Stomach (tissue), 8 donors: ENCODE measurements at regions not wholly inside any gene's neighbourhood (a gene's known extent, or its start where the extent isn't known, plus 50 kb on each side); places are given as distances from the start of the nearest gene placed in this dataset.

ENCODE experiments used
- DNase-seq, 2 donors: peaks; one replicate each; pipeline versions ENCODE4 v3.0.0 to v3.0.0-alpha.2; 2013 to 2019
- H3K27ac ChIP-seq, 5 donors: fragments of 200-600 bp in 4 of 5; sonication (generic) in 4 of 5; one replicate each; pipeline ENCODE4 v1.5.1; 2013 to 2019; ENCODE audit warnings: mild to moderate bottlenecking in 1 of 5, moderate library complexity in 1 of 5
- H3K27me3 ChIP-seq, 3 donors: fragments of 200-600 bp; sonication (generic); one replicate each; pipeline ENCODE4 v1.5.1; 2017 to 2019; ENCODE audit warnings: mixed run types in 1 of 3
- H3K36me3 ChIP-seq, 4 donors: fragments of 200-600 bp; sonication (generic); 1 replicate in 3 of 4; 2 replicates in 1 of 4; pipeline ENCODE4 v1.5.1; 2016 to 2019
- H3K4me1 ChIP-seq, 4 donors: fragments of 200-600 bp; sonication (generic); one replicate each; pipeline ENCODE4 v1.5.1; 2016 to 2019
- H3K4me3 ChIP-seq, 4 donors: fragments of 200-600 bp; sonication (generic) in 3 of 4; one replicate each; pipeline ENCODE4 v1.5.1; 2016 to 2019; ENCODE audit warnings: mild to moderate bottlenecking in 1 of 4
- H3K9me3 ChIP-seq, 4 donors: fragments of 200-600 bp; sonication (generic); one replicate each; pipeline ENCODE4 v1.5.1; 2016 to 2019
- EP300 ChIP-seq: sonication (generic); formaldehyde crosslinking; IDR thresholded peaks from one replicate; pipeline ENCODE4 v1.6.1; 2017; ENCODE audit warnings: antibody characterized with exemption
- POLR2A ChIP-seq, 4 donors: fragments of 450-650 bp; IDR thresholded peaks; one replicate each; pipeline ENCODE4 v1.6.1; 2016; ENCODE audit warnings: antibody characterized with exemption in 4 of 4, control low read depth in 2 of 4, mild to moderate bottlenecking in 1 of 4, moderate library complexity in 1 of 4
- POLR2AphosphoS5 ChIP-seq, 3 donors: sonication (generic); formaldehyde crosslinking; IDR thresholded peaks; one replicate each; pipeline ENCODE4 v1.6.1; 2016; ENCODE audit warnings: antibody characterized with exemption in 3 of 3
- WGBS, 5 donors: extraction: QIAGEN DNeasy Blood & Tissue Kit in 3 of 5; methylation state at CpG; one replicate each; pipeline versions ENCODE4 v1.1.5 to v1.1.7; 2013 to 2018; 5-methylcytosine and 5-hydroxymethylcytosine counted together
- intact Hi-C: fragments of 100-400 bp; cut with DNase I; formaldehyde crosslinking; loops from one replicate; pipeline ENCODE4 v1.15.1; 2023; ENCODE audit warnings: low total_unique reads
- TF ChIP-seq, protein P1 (sequence below), 7 experiments: fragments of 450-650 bp in 4 of 7; fragments of 200-600 bp in 3 of 7; sonication (generic) in 3 of 7; IDR thresholded peaks; one replicate each; pipeline ENCODE4 v1.5.1; 2016 to 2019; ENCODE audit warnings: antibody characterized with exemption in 7 of 7, control low read depth in 2 of 7, mild to moderate bottlenecking in 1 of 7
- donor health status: healthy with polysubstance abuse.
- donor health status: Bipolar disorder and iron deficiency.
- donor health status: healthy.

DNA sequence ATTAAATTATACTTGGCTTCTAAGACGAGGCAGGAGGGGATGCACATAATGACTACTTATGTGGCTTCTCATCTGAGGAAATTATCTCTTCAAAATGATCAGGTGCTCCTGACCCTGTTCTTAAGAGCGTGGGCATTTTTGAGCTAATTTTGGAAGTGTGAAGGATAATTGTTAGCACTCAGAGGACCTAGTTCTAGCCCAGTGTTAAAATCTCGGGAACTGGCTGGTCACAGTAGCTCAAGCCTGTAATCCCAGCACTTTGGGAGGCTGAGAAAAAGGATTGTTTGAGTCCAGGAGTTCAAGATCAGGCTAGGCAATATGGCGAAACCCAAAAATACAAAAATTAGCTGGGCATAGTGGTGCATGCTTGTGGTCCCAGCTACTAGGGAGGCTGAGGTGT, 103.0 kb upstream of the DHX40 start:
- 86 to 93% (median 90%) methylated on average over 4 of the region's 4 CpGs for WGBS, 5 donors
- intact Hi-C loops = no loop called here
- no peaks in the 10 kb centered on the region for H3K9me3 ChIP-seq
- TF ChIP-seq, protein P1, sequence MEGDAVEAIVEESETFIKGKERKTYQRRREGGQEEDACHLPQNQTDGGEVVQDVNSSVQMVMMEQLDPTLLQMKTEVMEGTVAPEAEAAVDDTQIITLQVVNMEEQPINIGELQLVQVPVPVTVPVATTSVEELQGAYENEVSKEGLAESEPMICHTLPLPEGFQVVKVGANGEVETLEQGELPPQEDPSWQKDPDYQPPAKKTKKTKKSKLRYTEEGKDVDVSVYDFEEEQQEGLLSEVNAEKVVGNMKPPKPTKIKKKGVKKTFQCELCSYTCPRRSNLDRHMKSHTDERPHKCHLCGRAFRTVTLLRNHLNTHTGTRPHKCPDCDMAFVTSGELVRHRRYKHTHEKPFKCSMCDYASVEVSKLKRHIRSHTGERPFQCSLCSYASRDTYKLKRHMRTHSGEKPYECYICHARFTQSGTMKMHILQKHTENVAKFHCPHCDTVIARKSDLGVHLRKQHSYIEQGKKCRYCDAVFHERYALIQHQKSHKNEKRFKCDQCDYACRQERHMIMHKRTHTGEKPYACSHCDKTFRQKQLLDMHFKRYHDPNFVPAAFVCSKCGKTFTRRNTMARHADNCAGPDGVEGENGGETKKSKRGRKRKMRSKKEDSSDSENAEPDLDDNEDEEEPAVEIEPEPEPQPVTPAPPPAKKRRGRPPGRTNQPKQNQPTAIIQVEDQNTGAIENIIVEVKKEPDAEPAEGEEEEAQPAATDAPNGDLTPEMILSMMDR (IDR thresholded peaks at IDR 0.05) = no peak
- DNase-seq = no peak
- H3K4me1 ChIP-seq = peaks cover 0 to 8% (median 4%) of the 10 kb centered on the region in 4 donors
- H3K27ac ChIP-seq = no peak overlapping the region
- no peak overlapping the region for H3K4me3 ChIP-seq
- no peaks in the 10 kb centered on the region for H3K27me3 ChIP-seq
- H3K36me3 ChIP-seq = no peaks in the 10 kb centered on the region

DNA sequence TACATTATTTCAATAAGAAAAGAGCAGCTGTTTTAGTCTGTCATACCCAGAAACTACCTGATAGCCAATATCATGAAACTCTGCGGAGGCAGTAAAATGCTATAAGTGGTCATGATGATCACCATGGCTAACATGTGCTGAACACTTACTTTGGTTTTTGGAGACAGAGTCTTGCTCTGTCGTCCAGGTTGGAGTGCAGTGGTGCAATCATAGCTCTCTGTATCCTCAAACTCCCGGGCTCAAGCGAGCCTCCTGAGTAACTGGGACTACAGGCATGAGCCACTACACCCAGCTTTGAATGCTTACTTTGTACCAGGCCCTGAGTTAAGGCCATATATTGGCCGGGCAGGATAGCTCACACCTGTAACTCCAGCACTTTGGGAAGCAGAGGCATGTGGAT, 101.2 kb upstream of the DHX40 start:
- intact Hi-C loops = no loop called here
- H3K27ac ChIP-seq = no peak overlapping the region
- TF ChIP-seq EP300 = no peak
- no peak for TF ChIP-seq POLR2AphosphoS5 (IDR thresholded peaks at IDR 0.05)
- TF ChIP-seq, protein P1 (IDR thresholded peaks at IDR 0.05) = no peak
- no peak for TF ChIP-seq POLR2A (IDR thresholded peaks at IDR 0.05)
- DNase-seq = no peak
- peaks cover 0 to 8% (median 4%) of the 10 kb centered on the region in 4 donors for H3K4me1 ChIP-seq
- no peaks in the 10 kb centered on the region for H3K27me3 ChIP-seq
- no peaks in the 10 kb centered on the region for H3K9me3 ChIP-seq
- no peaks in the 10 kb centered on the region for H3K36me3 ChIP-seq
- WGBS, 5 donors = 87 to 94% (median 92%) methylated on average over 5 of the region's 5 CpGs
- H3K4me3 ChIP-seq = no peak overlapping the region

DNA sequence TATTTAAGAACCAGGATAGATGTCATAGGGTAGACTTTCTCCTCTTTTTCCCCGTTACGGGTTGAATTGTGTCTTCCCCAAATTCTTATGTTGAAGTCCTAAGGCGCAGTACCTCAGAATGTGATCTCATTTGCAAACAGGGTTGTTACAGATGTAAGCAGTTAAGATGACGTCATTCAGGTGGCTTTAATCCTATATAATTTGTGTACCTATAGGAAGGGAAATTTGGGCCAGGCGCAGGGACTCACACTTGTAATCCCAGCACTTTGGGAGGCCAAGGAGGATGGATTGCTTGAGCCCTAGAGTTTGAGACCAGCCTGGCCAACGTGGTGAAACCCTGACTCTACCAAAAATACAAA, 99.5 kb upstream of the DHX40 start:
- no peaks in the 10 kb centered on the region for H3K9me3 ChIP-seq
- TF ChIP-seq POLR2AphosphoS5 (IDR thresholded peaks at IDR 0.05) (no peak), EP300 (no peak), POLR2A (IDR thresholded peaks at IDR 0.05) (no peak)
- TF ChIP-seq, protein P1 (IDR thresholded peaks at IDR 0.05) = no peak
- no peak for DNase-seq
- no peaks in the 10 kb centered on the region for H3K27me3 ChIP-seq
- WGBS, 5 donors = 78 to 93% (median 84%) methylated on average over 6 of the region's 6 CpGs
- no peaks in the 10 kb centered on the region for H3K36me3 ChIP-seq
- H3K27ac ChIP-seq = no peak overlapping the region
- intact Hi-C loops = no loop called here
- H3K4me3 ChIP-seq = no peak overlapping the region
- H3K4me1 ChIP-seq = peaks cover 0 to 8% (median 4%) of the 10 kb centered on the region in 4 donors

DNA sequence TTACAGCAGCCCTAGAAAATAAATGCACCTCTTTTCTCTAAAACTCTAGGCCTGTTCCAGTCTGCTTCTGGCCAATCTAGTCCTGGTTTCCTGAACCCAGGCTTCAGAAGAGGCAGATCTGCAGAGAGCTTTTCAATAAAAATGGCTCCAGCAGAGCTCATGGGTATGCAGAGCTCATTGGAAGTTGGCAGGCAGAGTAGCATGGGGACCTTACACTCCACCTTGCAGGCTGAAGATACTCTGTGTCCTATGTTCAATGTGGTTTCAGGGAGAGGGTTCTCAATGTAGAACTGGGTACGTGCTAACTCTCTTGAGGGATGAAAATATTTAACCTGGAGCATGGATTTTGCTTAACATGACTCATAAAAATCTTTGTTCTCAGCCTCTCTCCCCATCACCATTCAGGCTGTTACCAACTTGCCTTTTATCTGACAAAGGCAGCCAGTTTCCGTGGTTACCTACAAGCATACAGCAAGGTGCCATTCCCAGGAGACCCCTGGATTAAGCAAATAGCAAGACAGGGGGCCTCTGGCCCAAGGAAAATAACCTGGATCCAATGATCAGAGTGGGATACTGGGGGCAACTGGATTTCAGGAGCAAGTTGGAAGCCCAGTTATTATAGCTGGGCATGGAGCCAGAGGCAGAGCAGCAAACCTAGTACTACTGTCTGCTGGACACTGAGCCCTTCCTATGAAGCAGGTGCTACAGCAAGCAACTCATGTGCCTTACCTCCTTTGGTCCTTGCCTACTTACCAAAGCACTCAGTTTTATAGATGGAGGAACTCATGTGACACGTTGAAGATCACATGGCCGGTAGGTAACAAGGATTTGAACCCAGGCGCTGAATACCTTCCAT, 98.2 kb upstream of the DHX40 start:
- H3K27me3 ChIP-seq = no peaks in the 10 kb centered on the region
- intact Hi-C loops = no loop called here
- H3K36me3 ChIP-seq = no peaks in the 10 kb centered on the region
- 86 to 94% (median 87%) methylated on average over 5 of the region's 5 CpGs for WGBS, 5 donors
- H3K27ac ChIP-seq = no peak overlapping the region
- peaks cover 0 to 8% (median 4%) of the 10 kb centered on the region in 4 donors for H3K4me1 ChIP-seq
- no peaks in the 10 kb centered on the region for H3K9me3 ChIP-seq
- H3K4me3 ChIP-seq = no peak overlapping the region
- DNase-seq = no peak
- TF ChIP-seq POLR2AphosphoS5 (IDR thresholded peaks at IDR 0.05) = no peak
- TF ChIP-seq, protein P1 (IDR thresholded peaks at IDR 0.05) = no peak
